ENCODE measurements at regions not wholly inside any gene's neighbourhood (a gene's known extent, or its start where the extent isn't known, plus 50 kb on each side); places are given as distances from the start of the nearest gene placed in this dataset.

- TF ChIP-seq CTCF (IDR thresholded peaks at IDR 0.05) = no peak
- H3K4me1 Mint-ChIP-seq (ENCODE audit: low read depth) = no peaks in the 10 kb centered on the region
- H3K27me3 Mint-ChIP-seq (ENCODE audit: insufficient read depth) = no peaks in the 10 kb centered on the region; the same call in 1 of the 2 replicates
- no peak overlapping the region for H3K4me3 Mint-ChIP-seq
- no peaks in the 10 kb centered on the region for H3K36me3 Mint-ChIP-seq (ENCODE audit: low read depth)
- no peak for DNase-seq
- no peak overlapping the region for H3K27ac Mint-ChIP-seq
- H3K9me3 Mint-ChIP-seq = peaks cover 14% of the 10 kb centered on the region
Measured at GRCh38 chr14:87059060-87059839, 933.7 kb downstream of the GALC start.

- no peak for TF ChIP-seq CTCF (IDR thresholded peaks at IDR 0.05)
- Mint-ChIP-seq H3K36me3 (ENCODE audit: low read depth) (no peaks in the 10 kb centered on the region), H3K27ac (no peak overlapping the region), H3K9me3 (0 out of 2 replicates have a peak, but pooled peaks cover 5% of the 10 kb centered on the region), H3K4me3 (no peak overlapping the region), H3K4me1 (ENCODE audit: low read depth) (no peaks in the 10 kb centered on the region), H3K27me3 (ENCODE audit: insufficient read depth) (no peaks in the 10 kb centered on the region; the same call in 1 of the 2 replicates)
- no peak for DNase-seq
Measured at GRCh38 chr14:87055007-87055406, 938.0 kb downstream of the GALC start.

GRCh38 chr14:87052646-87053225 is 940.2 kb downstream of the GALC start:
- H3K36me3 Mint-ChIP-seq (ENCODE audit: low read depth) = no peaks in the 10 kb centered on the region
- H3K4me3 Mint-ChIP-seq = no peak overlapping the region
- H3K9me3 Mint-ChIP-seq = no peaks in the 10 kb centered on the region
- H3K4me1 Mint-ChIP-seq (ENCODE audit: low read depth) = no peaks in the 10 kb centered on the region
- H3K27ac Mint-ChIP-seq = no peak overlapping the region
- no peak for DNase-seq
- H3K27me3 Mint-ChIP-seq (ENCODE audit: insufficient read depth) = no peaks in the 10 kb centered on the region
- TF ChIP-seq CTCF (IDR thresholded peaks at IDR 0.05) = no peak

- Mint-ChIP-seq H3K4me1 (ENCODE audit: low read depth) (no peaks in the 10 kb centered on the region), H3K9me3 (no peaks in the 10 kb centered on the region), H3K4me3 (no peak overlapping the region), H3K36me3 (ENCODE audit: low read depth) (no peaks in the 10 kb centered on the region), H3K27ac (no peak overlapping the region), H3K27me3 (ENCODE audit: insufficient read depth) (no peaks in the 10 kb centered on the region)
- TF ChIP-seq CTCF (IDR thresholded peaks at IDR 0.05) = no peak
- DNase-seq = no peak
Measured at GRCh38 chr14:87050421-87050820, 942.6 kb downstream of the GALC start.

GRCh38 chr14:87049950-87050349 is 943.0 kb downstream of the GALC start:
- H3K27ac Mint-ChIP-seq = no peak overlapping the region
- no peaks in the 10 kb centered on the region for H3K27me3 Mint-ChIP-seq (ENCODE audit: insufficient read depth)
- peak; percentile 74 for TF ChIP-seq CTCF (IDR thresholded peaks at IDR 0.05)
- DNase-seq = peak; percentile 24
- no peaks in the 10 kb centered on the region for H3K9me3 Mint-ChIP-seq
- no peaks in the 10 kb centered on the region for H3K36me3 Mint-ChIP-seq (ENCODE audit: low read depth)
- no peaks in the 10 kb centered on the region for H3K4me1 Mint-ChIP-seq (ENCODE audit: low read depth)
- H3K4me3 Mint-ChIP-seq = no peak overlapping the region
